Skeletal muscle cell (primary cell): ENCODE measurements at regions not wholly inside any gene's neighbourhood (a gene's known extent, or its start where the extent isn't known, plus 50 kb on each side); places are given as distances from the start of the nearest gene placed in this dataset.

Source experiments
- DNase-seq: peaks from one replicate; pipeline ENCODE4 v3.0.0-alpha.2; 2010; ENCODE audit warnings: low read depth
- H3K4me3 ChIP-seq: 2 replicates; pipeline ENCODE4 v1.5.1; 2011; ENCODE audit warnings: low read depth, mild to moderate bottlenecking, control low read depth, low read length, moderate library complexity

GRCh38 chr13:40394304-40394985, 272.0 kb downstream of the FOXO1 start:
- no peak for DNase-seq
- no peak overlapping the region for H3K4me3 ChIP-seq

GRCh38 chr13:40398065-40398464, 268.4 kb downstream of the FOXO1 start:
- no peak for DNase-seq
- H3K4me3 ChIP-seq: no peak overlapping the region

GRCh38 chr13:40399756-40400155, 266.7 kb downstream of the FOXO1 start:
- no peak for DNase-seq
- H3K4me3 ChIP-seq: no peak overlapping the region

GRCh38 chr13:40401911-40402776, 264.3 kb downstream of the FOXO1 start:
- DNase-seq: peak; percentile 99
- no peak overlapping the region for H3K4me3 ChIP-seq

- no peak overlapping the region for H3K4me3 ChIP-seq
- DNase-seq: peak; percentile 45
Measured at GRCh38 chr13:40402931-40403431, 263.5 kb downstream of the FOXO1 start.

- no peak overlapping the region for H3K4me3 ChIP-seq
- DNase-seq: no peak
Measured at GRCh38 chr13:40403509-40404241, 262.8 kb downstream of the FOXO1 start.

- no peak for DNase-seq
- H3K4me3 ChIP-seq: no peak overlapping the region
Measured at GRCh38 chr13:40404407-40404806, 262.0 kb downstream of the FOXO1 start.

- no peak for DNase-seq
- no peak overlapping the region for H3K4me3 ChIP-seq
Measured at GRCh38 chr13:40404967-40405716, 261.3 kb downstream of the FOXO1 start.

- H3K4me3 ChIP-seq: no peak overlapping the region
- DNase-seq: peak; percentile 71
Measured at GRCh38 chr13:40406405-40407120, 259.9 kb downstream of the FOXO1 start.

GRCh38 chr13:40407567-40407966, 258.9 kb downstream of the FOXO1 start:
- no peak overlapping the region for H3K4me3 ChIP-seq

GRCh38 chr13:40408602-40409001, 257.8 kb downstream of the FOXO1 start:
- no peak for DNase-seq
- H3K4me3 ChIP-seq: no peak overlapping the region

More at GRCh38 chr13:40407567-40407966, 258.9 kb downstream of the FOXO1 start:
- DNase-seq: no peak

- DNase-seq: no peak
- no peak overlapping the region for H3K4me3 ChIP-seq
Measured at GRCh38 chr13:40409278-40409677, 257.2 kb downstream of the FOXO1 start.

GRCh38 chr13:40410315-40410714, 256.1 kb downstream of the FOXO1 start:
- DNase-seq: no peak
- H3K4me3 ChIP-seq: no peak overlapping the region

GRCh38 chr13:40420160-40420740, 246.2 kb downstream of the FOXO1 start:
- no peak for DNase-seq
- H3K4me3 ChIP-seq: no peak overlapping the region

- no peak for DNase-seq
Measured at GRCh38 chr13:40422588-40423235, 243.7 kb downstream of the FOXO1 start.

GRCh38 chr13:40428354-40428753, 238.1 kb downstream of the FOXO1 start:
- no peak for DNase-seq

More at GRCh38 chr13:40422588-40423235, 243.7 kb downstream of the FOXO1 start:
- H3K4me3 ChIP-seq: no peak overlapping the region

GRCh38 chr13:40429706-40430545, 236.5 kb downstream of the FOXO1 start:
- H3K4me3 ChIP-seq: no peak overlapping the region
- no peak for DNase-seq

More at GRCh38 chr13:40428354-40428753, 238.1 kb downstream of the FOXO1 start:
- no peak overlapping the region for H3K4me3 ChIP-seq
